ENCODE measurements at regions not wholly inside any gene's neighbourhood (a gene's known extent, or its start where the extent isn't known, plus 50 kb on each side); places are given as distances from the start of the nearest gene placed in this dataset.

DNA sequence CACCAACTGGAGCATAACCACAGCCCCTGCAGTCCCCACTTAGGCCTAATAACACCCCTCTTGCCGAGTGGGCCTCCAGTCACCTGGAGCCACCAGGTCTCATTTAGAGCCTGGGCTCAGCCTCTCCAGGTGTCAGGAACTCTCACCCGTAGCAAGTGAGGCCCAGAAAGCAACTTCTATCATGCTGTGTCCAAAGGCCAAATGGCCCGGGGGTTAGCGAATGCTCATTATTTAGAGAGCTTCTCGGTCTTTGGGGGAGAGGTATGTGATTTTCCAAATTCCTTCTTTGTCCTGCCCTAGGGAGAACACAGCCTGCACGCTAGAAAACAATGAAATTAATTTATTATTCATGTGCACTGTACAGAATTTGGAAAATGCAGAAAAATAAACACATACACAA, 109.9 kb upstream of the PTPRM start:
- no peak for TF ChIP-seq ESRRG (CRISPR knock-in tag; IDR thresholded peaks at IDR 0.05)
- no peak for TF ChIP-seq ISL1 (CRISPR knock-in tag; IDR thresholded peaks at IDR 0.05)
- no peak for TF ChIP-seq ZFP3 (CRISPR knock-in tag; IDR thresholded peaks at IDR 0.05)
- no peak for TF ChIP-seq OSR1 (CRISPR knock-in tag; IDR thresholded peaks at IDR 0.05)
- TF ChIP-seq ZNF8 (CRISPR knock-in tag; IDR thresholded peaks at IDR 0.05), result no peak
- no peak for TF ChIP-seq ZC3H10 (CRISPR knock-in tag; IDR thresholded peaks at IDR 0.05)
- TF ChIP-seq RARB (CRISPR knock-in tag; IDR thresholded peaks at IDR 0.05), result no peak
- no peak for TF ChIP-seq PPARA (CRISPR knock-in tag; IDR thresholded peaks at IDR 0.05; ENCODE audit: borderline replicate concordance)
- TF ChIP-seq ZNF565 (CRISPR knock-in tag; conservative IDR thresholded peaks at IDR 0.05; ENCODE audit: low read depth), result no peak
- no peak for TF ChIP-seq CSDC2 (CRISPR knock-in tag; IDR thresholded peaks at IDR 0.05)
- TF ChIP-seq POU6F1 (CRISPR knock-in tag; IDR thresholded peaks at IDR 0.05; ENCODE audit: borderline replicate concordance, low read depth), result no peak
- no peak for TF ChIP-seq GLIS3 (CRISPR knock-in tag; IDR thresholded peaks at IDR 0.05)
- no peak for TF ChIP-seq SNAI2 (CRISPR knock-in tag; IDR thresholded peaks at IDR 0.05)
- TF ChIP-seq TSHZ2 (CRISPR knock-in tag; IDR thresholded peaks at IDR 0.05), result no peak
- ATAC-seq, result no peak

DNA sequence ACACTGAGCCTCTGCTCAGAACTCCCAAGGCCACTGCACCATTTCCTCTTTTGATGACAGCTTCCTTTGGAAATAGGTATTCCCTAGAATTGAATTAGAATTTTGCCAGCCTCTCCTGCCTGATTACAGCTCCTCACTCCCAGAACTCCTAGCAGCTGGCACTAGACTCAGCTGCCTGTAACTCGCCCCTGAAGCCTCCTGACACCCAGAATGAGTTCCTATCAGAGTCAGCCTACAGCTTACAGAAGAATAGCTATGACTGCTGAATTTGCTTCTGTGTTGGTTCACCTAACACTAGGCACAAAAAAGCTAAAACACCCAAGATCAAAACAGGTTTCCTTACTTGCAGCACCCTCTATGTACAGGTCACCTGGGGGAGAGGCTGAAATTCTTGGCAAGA, 108.2 kb upstream of the PTPRM start:
- TF ChIP-seq ZC3H10 (CRISPR knock-in tag; IDR thresholded peaks at IDR 0.05) (no peak), PATZ1 (CRISPR knock-in tag; IDR thresholded peaks at IDR 0.05; ENCODE audit: borderline replicate concordance) (no peak), TOX (CRISPR knock-in tag; IDR thresholded peaks at IDR 0.05; ENCODE audit: borderline replicate concordance) (no peak), ESRRG (CRISPR knock-in tag; IDR thresholded peaks at IDR 0.05) (no peak), RARB (CRISPR knock-in tag; IDR thresholded peaks at IDR 0.05) (no peak), OSR1 (CRISPR knock-in tag; IDR thresholded peaks at IDR 0.05) (no peak), TSHZ2 (CRISPR knock-in tag; IDR thresholded peaks at IDR 0.05) (no peak), CREB5 (CRISPR knock-in tag; IDR thresholded peaks at IDR 0.05; ENCODE audit: low read depth) (no peak), ZNF565 (CRISPR knock-in tag; conservative IDR thresholded peaks at IDR 0.05; ENCODE audit: low read depth) (no peak), POU6F1 (CRISPR knock-in tag; IDR thresholded peaks at IDR 0.05; ENCODE audit: borderline replicate concordance, low read depth) (no peak), ZNF8 (CRISPR knock-in tag; IDR thresholded peaks at IDR 0.05) (no peak), ZFP3 (CRISPR knock-in tag; IDR thresholded peaks at IDR 0.05) (no peak), ZFP30 (CRISPR knock-in tag; IDR thresholded peaks at IDR 0.05) (no peak), TCF4 (CRISPR knock-in tag; IDR thresholded peaks at IDR 0.05; ENCODE audit: borderline replicate concordance) (no peak), ISL1 (CRISPR knock-in tag; IDR thresholded peaks at IDR 0.05) (no peak), CSDC2 (CRISPR knock-in tag; IDR thresholded peaks at IDR 0.05) (no peak), ZNF70 (CRISPR knock-in tag; IDR thresholded peaks at IDR 0.05) (no peak), ARNTL (CRISPR knock-in tag; IDR thresholded peaks at IDR 0.05; ENCODE audit: borderline replicate concordance, low read depth) (no peak), BACH2 (CRISPR knock-in tag; IDR thresholded peaks at IDR 0.05; ENCODE audit: borderline replicate concordance) (no peak)
- TF ChIP-seq, protein P1, sequence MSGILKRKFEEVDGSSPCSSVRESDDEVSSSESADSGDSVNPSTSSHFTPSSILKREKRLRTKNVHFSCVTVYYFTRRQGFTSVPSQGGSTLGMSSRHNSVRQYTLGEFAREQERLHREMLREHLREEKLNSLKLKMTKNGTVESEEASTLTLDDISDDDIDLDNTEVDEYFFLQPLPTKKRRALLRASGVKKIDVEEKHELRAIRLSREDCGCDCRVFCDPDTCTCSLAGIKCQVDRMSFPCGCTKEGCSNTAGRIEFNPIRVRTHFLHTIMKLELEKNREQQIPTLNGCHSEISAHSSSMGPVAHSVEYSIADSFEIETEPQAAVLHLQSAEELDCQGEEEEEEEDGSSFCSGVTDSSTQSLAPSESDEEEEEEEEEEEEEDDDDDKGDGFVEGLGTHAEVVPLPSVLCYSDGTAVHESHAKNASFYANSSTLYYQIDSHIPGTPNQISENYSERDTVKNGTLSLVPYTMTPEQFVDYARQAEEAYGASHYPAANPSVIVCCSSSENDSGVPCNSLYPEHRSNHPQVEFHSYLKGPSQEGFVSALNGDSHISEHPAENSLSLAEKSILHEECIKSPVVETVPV (CRISPR knock-in tag; IDR thresholded peaks at IDR 0.05), result no peak
- ATAC-seq, result no peak

Measured in SK-N-SH treated with all-trans-retinoic acid at 6 μM for 48 hours (cell line).